CD4-positive, alpha-beta T cell treated with Interleukin-15 for 4 hours (primary cell): ENCODE measurements at regions not wholly inside any gene's neighbourhood (a gene's known extent, or its start where the extent isn't known, plus 50 kb on each side); places are given as distances from the start of the nearest gene placed in this dataset.

Experiments
- DNase-seq: peaks from one replicate; pipeline ENCODE4 v3.0.0-alpha.2; 2020; ENCODE audit warnings: low spot score

- no peak for DNase-seq
Observed at GRCh38 chr11:76298255-76298654, 82.7 kb downstream of the THAP12 start.

GRCh38 chr11:76296731-76297542, 84.0 kb downstream of the THAP12 start:
- DNase-seq = no peak

DNA sequence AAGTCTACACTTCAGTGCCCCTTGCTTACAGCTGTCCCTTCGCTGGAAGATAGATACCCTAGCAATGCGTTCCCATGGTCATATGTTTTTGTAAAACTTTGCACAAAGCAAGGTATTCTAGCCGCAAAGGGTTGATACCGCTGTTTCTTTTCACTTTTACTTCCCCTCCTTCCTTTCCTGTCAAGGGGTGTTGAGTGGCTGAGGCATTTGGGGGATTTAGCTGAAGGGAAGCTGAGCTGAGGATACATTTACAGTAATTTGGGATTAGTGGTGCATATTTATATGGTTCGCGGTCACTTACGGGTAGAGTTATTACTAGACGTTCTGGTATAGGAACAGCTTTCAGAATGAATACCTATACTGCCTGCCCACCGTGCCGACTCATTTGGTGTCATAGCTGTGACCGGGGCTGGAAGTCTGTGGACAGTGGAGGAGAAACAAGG, 86.9 kb upstream of the WNT11 start:
- DNase-seq = no peak

GRCh38 chr11:76292583-76293188, 86.4 kb upstream of the WNT11 start:
- no peak for DNase-seq

- no peak for DNase-seq
Observed at GRCh38 chr11:76291576-76292526, 85.5 kb upstream of the WNT11 start.

- peak; percentile 6 for DNase-seq
Observed at GRCh38 chr11:76288166-76288980, 82.1 kb upstream of the WNT11 start.

DNA sequence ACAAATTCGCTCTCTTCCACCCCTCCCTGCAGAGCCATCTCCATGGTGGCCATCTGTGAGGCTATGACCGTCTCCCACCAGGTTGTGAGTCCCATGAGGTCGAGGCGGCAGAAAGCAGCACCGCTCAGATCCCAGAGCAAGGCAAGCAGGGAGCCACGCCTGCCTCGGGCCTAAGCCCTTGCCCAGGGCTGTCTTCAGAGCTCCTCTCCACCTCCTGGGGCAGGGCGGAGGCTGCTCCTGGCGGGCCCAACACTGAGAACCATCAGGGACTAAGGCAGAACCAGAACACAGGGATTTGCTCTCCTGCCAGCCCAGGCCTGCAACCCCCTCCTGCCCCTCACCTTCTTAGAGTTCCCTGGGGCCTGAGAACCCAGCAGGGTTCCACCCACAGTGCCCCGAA, 80.9 kb upstream of the WNT11 start:
- no peak for DNase-seq

DNA sequence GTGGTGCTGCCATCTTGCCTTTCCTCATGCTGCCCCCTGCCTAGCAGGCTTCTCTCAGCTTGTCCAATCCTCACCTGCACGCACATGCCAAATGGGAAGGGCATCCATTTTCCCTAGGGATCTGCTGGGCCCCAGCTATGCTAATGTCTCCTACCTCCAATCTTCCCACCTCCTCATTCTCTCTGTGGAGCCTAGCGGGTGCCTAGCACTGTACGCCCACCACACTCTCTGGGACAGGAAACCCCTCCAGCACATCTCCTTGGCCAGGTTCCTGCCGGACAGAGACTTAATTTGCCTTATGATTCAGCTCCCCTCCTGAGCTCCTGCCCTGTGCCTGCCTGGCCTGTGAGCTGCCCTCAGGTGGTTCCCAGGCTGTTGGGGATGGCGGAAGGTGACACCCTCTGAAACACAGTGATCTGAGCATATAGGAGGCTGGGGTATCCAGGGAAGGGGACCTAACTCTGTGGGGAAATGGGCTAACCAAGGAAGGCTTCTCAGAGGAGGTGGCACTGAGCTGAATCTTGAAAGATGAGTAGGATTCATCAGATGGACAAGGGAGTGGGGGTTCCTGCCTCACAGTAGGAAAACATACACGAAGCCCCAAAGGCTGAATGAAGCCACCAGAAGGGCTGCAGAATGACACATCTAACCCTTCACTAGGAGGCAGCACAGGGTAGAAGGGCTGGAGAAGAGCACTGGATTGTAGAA, 79.2 kb upstream of the WNT11 start:
- no peak for DNase-seq

- DNase-seq = no peak
Observed at GRCh38 chr11:76284161-76284560, 77.9 kb upstream of the WNT11 start.

GRCh38 chr11:76282811-76283595, 76.7 kb upstream of the WNT11 start:
- DNase-seq = no peak

- no peak for DNase-seq
Observed at GRCh38 chr11:76282172-76282571, 75.9 kb upstream of the WNT11 start.

DNA sequence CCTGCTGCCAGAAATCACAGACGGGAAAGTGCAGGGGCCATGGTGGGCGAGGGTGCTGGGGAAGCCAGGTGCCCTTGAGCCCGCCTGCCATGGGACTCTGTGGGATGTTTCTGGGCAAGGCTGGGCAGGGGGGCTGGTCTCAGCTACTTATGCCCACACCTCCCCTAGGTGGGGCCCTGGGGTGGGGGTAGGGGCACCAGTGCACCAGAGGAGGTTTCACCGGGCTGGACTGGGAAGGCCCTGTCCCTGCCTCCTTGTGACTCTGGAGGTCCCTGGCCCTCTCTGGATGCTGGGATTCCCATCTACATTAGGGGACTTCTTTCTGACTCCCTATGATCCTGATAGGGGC, 75.2 kb upstream of the WNT11 start:
- DNase-seq = no peak

- no peak for DNase-seq
Observed at GRCh38 chr11:76280882-76281557, 74.7 kb upstream of the WNT11 start.

DNA sequence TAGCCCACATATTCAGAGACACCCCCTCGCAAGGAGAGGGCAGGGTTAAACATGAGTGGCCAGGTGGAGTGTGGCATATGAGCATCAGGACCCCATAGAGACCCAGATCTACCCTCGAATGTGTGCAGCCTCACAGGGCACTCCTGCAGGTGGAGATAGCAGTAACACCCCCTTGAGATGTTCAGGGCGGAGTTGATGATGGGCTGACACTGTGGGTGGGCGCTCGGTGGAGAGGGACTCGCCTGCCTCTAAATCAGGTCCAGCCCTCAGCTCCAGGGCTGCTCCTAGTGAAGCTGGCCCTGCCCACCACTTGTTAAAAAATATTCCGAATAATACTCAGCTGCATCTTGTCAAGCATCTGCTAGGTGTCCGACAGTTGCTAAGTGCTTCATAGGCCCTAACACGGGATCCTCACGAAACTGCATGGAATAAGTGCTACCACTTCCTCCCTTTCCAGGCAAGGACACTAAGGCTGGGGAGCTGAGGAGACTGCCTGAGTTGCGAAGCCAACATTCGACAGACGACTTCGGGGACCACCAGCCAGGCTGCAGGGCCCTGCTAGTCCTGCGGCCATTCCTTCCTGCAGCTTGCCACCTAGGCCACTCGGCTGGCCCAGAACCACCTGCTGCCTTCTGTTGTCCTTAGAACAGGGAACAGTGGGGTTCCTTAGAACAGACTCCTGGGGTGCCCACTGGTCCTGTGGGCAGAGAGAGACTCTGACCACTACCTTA, 74.0 kb upstream of the WNT11 start:
- DNase-seq = no peak

DNA sequence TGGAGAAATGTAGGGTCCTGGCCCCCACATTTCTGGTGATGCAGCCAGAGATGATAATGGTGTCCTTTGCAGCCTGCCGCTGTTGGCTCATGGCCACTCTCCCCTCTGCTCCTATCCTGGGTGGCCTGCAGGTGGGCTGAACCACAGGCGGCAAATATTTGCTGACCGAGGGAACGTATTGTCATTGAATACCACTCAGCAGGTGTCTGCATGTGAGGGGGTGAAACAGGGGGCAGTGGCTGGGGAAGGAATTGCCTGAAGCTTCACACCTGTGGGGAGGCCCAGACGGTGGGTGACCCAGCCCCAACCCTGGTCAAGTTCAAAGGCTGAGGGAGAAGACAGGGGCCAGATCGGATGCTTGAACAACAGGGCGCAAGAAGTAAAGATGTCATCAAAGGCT, 73.3 kb upstream of the WNT11 start:
- no peak for DNase-seq

- no peak for DNase-seq
Observed at GRCh38 chr11:76279038-76279437, 72.7 kb upstream of the WNT11 start.

DNA sequence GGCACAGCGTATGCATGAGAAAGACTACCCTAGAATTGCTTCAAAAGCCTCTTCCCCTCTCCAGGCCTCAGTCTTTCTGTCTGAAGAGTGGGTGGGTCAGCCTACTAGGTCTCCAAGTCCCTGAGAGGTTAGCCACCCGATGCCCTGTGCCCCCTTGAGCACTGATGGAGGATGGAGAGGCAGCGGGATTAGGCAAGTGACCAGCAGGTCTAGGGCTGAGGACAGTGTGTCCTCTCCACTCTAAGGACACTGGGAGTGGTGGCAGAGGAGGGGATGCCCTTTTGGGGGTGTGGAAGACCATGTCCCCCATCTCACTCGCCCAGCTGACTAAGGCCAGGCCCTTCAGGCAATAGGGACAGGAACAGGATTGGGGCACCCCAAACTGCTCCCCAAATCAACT, 72.2 kb upstream of the WNT11 start:
- DNase-seq = no peak

DNA sequence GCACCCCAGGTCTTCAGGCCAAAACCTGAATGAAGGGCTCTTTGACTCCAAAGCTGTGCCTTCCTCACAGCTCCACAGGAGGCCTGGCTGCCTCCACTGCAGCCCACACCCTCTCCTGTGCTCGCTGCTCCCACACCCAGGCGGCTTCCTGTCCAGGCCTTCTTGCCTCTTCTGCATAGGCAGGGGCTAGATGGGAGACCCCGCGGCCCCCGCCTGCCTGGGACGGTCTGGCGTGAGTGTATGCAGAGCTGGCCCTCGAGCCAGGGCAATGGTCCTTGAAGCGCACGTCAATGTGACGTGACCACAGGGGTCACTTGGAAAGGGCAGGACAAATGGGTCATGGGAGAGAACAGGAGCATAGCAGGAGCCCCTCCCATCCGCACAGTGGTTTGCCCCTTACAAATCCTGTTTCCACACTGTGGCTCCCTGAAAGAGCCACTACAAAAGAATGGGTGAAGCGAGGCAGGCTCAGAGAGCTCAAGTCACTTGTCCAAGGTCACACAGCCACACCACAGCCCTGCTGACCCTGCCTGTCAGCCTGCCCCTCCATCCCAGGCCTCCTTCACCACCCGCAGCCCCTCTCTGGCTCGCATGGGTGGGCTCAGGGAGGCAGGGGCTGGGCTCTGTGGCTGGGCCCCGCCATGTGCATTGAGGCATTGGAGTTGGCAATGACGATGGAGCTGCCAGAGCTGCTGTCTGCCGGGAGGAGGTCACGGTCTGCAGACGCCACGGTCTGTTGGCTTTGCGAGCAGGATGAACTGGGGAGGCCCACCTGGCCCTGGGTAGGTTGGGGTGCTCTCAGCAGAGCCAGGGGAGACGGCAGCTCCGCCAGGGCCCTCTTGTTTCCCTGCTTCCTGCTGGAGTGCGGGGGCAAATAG, 71.2 kb upstream of the WNT11 start:
- DNase-seq = no peak
